HPDE6-E6E7 (cell line): ENCODE measurements at regions not wholly inside any gene's neighbourhood (a gene's known extent, or its start where the extent isn't known, plus 50 kb on each side); places are given as distances from the start of the nearest gene placed in this dataset.
"Not testable (repeated sequence)": the region's sequence is repeated elsewhere in the genome, so short reads cannot be mapped to it uniquely, and the experiment has no call there.

Source experiments
- DNase-seq: peaks from one replicate; pipeline ENCODE4 v3.0.0; 2011; ENCODE audit warnings: missing footprints; ENCODE audit errors: extremely low spot score

DNA sequence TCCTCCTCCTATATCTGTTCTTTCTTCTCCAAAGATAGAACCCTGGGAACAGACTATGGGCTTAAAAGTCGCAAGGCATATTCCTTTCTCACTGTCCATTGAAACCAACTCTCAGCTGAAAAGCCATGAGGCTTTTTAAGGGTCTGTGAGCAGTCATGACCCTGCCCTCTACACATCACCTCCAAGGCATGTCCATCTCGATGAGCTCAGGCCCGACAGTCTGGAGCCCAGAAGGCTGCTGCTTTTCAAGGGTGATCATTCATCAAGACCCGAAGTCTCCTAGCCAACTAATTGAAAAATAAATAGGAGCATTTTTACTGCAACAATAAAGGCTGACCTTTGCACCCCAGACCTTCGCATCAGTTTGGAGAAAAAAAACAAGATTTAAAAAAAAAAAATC lies 378.8 kb upstream of the NRSN1 start:
- DNase-seq, result no peak

DNA sequence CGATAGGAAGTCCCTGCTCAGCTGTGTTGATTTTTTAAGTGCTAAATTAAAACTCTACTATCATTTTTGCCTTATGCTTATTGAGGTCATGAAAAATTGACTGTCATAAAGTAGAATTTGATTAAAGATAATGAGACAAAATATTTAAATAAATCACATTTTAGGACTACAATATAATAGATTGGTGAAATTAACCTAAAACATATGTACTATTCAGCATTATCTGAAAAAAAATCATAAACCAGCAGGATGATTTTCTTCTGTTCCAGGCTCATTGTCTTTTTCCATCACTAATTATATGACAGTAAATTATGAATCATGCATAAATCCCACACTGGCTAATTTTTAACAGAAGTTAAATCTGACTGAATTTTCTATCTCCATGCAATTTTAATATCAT lies 373.6 kb upstream of the NRSN1 start:
- no peak for DNase-seq

DNA sequence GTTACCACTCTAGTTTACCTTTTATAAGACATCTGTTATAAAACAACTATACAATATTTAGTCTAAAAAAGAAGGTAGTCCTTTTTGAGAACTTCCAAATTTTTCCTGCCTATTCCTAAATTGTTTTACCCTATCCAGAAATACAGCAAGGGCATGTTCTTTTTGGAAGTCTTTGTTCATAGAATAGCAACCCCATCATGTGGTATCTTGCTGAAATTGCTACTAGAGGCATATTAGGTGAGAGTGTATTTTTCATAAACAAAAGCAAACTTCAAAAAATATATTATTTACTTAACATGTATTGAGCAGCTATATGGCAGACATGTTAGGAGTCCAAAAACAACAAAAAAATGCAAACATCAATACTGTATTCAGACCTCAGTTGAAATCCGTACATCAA lies 371.8 kb upstream of the NRSN1 start:
- no peak for DNase-seq

DNA sequence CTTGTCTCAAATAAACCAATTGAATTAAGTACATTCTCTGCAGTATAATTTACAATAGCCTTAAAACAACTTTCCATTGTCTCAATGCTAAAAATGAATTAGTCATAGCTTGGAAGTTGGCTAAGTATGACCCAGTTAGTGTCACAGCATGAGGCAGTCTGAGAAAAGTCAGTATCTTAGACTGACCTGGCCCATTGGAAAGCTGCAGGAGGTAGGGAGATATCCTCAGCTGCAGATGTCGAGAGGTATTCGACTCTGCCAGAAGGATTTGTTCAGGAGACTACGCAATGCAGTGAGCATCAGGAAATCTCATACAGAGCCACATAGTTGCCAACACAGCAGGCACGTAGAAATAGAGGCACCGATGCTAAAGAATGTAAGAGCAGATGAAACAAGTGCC lies 350.9 kb upstream of the NRSN1 start:
- no peak for DNase-seq

DNA sequence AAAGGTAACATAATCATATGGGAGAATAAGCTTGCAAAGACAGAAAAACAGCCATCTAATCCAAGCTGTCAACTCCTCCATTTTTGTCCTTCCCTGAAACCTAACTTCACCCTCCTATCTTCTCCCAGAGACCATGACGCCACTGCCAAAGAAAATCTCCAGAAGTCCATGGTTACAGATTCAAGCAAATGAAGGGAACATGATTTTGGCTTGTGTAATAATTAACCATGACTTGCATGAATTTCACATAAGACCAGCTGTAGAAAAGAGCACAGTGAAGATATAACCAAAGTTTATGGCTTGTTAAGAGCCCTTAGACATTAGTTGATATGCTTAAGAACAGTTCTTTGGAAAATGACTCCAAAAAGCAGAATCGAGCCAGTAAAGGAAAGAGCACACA lies 342.1 kb upstream of the NRSN1 start:
- DNase-seq, result no peak

DNA sequence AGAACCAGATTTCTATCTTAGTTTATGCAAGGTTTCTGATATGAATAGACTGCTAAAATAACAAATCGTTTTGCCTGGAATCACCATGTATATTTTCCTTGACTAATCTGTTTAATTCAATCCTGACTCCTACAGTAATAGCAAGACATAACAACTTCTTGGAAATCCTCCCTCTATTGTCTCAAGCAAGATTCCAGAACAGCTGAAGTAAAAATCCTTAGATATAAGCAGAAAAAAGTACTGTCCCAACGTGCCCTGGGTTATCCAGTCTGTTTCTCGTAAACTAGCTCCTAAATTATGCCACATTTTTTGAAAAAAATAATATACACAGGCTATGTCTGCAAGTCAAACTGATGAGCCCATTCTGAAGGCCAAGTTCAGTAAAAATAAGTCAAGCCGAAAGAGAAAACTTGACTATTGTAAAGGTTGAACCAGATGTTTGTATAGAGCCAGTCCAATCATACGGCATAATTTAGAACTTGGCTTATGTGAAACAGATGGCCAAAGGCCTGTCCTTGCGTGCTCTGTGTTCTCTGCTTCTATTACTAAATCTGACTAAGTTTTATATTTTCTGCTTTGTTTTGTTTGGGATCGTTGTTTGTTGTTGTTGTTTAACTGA lies 341.6 kb upstream of the NRSN1 start:
- no peak for DNase-seq

DNA sequence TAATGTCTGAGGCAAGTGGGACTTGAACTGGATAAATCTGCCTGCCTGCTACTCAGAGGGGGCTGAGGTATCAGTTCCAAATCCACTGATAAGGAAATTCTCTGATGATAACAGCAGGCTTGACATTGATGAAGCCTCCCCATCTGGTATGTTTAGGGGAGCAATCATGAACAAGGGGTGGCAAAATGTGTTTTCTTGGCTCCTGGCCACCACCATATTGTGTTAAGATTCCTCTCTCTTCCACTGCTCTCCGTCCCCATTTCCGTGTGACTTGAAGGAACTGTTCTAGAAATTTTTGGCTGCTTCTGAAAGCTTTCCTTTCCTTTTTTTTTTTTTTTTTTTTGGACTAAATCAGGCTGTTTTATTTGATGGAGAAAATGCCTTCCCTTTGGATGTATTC lies 335.3 kb upstream of the NRSN1 start:
- no peak for DNase-seq

DNA sequence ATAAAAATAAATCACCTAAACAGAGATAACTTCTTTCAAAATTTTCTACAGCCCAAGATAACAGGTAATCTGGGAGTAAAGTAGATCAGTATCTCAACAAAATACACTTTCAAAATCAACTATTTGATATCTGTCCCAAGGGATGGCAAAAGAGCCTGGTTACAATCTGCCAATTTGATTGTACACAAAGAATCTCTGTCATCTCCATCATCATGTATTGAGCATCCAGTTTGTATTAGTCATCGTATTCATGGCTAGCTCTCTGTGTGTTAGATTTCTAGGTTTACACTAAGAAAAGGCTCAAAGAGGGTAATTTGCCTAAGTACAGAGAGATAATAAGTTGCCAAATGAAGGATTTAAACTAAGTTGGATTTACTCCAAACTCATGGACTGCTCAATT lies 329.0 kb upstream of the NRSN1 start:
- DNase-seq, result no peak

DNA sequence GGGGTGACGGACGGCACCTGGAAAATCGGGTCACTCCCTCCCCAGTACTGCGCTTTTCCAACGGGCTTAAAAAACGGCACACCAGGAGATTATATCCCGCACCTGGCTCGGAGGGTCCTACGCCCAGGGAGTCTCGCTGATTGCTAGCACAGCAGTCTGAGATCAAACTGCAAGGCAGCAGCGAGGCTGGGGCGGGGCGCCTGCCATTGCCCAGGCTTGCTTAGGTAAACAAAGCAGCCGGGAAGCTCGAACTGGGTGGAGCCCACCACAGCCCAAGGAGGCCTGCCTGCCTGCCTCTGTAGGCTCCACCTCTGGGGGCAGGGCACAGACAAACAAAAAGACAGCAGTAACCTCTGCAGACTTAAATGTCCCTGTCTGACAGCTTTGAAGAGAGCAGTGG lies 321.7 kb upstream of the NRSN1 start:
- DNase-seq, result not testable (repeated sequence)

DNA sequence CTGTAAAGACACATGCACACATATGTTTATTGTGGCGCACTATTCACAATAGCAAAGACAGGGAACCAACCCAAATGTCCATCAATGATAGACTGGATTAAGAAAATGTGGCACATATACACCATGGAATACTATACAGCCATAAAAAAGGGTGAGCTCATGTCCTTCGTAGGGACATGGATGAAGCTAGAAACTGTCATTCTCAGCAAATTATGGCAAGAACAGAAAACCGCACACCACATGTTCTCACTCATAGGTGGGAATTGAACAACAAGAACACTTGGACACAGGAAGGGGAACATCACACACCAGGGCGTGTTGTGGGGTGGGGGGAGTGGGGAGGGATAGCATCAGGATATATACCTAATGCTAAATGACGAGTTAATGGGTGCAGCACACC lies 304.9 kb upstream of the NRSN1 start:
- DNase-seq, result not testable (repeated sequence)

DNA sequence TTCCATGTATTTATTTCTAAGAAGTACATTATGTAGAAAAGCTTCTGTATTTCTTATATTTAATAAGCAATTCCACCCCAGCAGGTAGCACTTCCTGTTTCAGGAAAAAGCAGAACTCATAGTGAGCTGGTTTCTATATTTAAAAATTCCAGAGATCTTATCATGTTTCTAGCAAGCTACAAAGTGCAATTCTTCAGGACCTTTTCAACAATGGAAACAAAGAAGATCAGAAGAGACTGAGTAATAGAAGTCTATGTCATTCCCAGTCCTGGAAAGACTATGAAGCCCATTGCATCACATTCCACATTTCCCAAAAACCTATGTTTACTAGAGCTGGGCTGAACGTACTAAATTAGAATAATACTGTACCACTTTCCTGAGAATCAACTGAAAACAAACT lies 302.6 kb upstream of the NRSN1 start:
- no peak for DNase-seq

DNA sequence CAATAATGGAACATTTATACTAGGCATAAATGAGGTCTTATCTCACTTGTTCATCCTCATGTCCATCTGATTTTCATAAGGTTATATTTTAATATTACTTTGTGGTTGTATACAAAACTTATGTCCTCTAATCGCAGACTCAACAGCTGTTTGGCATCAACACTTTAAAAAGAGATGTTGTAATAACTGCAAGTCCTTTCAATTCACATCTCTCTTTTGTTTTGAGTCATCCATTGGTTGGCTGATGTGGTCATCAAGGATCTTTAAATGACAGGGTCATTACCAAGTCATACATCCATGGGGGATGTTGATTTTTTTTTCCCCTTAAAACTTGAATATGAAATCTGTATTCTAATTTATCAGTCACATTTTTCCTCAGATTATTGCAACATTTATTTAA lies 299.4 kb upstream of the NRSN1 start:
- no peak for DNase-seq

DNA sequence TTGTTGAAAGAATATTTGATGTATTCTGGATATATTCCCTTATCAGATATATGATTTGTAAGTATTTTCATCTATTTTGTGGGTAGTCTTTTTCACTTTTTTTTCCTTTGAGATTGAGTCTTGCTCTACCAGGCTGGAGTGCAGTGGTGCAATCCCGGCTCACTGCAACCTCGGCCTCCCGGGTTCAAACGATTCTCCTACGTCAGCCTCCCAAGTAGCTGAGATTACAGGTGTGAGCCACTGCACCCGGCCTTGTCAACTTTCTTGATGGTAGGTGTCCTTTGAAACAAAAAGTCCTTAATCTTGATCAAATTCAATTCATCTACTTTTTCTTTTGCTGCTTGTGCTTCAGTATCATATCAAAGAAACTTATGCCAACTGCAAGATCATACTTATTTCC lies 297.2 kb upstream of the NRSN1 start:
- DNase-seq, result no peak

DNA sequence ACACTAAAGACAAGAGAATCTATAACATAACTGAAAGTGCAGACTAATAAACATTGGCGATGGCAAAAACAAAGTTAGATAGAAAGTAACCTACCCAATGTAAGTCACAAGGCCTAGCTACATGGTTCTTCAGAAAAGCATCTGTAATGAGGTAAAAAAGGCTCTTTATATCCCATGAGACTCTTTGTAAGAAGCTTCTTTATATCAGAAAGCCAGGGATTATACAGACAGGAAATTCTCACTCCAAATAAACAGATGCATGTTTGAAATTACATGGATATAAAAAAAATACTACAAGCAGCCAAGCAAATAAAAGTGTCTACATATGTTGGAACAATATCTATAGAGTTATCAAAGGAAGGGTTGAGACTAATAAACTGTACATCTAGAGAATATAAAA lies 284.9 kb upstream of the NRSN1 start:
- DNase-seq, result no peak

DNA sequence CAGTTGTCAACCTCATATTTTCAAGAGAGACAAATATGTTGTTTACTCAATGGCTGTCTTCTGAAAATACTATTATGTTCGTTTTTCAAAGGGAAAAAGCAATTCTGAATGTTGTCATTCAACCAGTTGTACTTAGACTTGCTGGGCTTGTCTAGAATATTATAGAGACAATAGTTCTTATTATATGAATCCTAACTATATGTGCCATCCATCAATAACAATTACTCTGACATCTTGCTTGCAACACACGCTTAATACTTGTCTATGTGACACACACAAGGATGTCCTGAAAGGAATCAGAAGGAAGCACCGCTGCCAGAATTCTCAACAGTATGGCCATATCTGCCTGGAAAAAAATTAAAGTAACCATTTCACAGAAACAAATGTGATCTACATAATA lies 283.3 kb upstream of the NRSN1 start:
- DNase-seq, result no peak

DNA sequence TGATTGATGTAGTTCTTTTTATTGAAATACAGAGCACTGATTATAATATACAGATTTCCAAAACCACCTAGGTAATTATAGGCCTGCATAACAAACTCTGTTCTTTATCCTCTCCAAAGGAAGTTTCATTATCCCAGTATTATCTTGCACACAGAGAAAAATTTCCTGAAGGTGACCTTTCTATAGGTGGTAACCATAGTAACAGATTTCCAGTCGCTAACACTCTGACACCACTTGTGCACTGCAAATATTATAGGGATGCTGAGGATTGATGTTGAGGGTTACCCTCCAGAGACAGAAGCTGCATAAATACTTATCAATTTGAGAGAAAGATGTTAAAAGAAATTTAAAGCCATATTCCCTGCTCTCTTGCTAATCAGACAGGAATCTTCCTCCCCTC lies 274.5 kb upstream of the NRSN1 start:
- DNase-seq, result no peak

DNA sequence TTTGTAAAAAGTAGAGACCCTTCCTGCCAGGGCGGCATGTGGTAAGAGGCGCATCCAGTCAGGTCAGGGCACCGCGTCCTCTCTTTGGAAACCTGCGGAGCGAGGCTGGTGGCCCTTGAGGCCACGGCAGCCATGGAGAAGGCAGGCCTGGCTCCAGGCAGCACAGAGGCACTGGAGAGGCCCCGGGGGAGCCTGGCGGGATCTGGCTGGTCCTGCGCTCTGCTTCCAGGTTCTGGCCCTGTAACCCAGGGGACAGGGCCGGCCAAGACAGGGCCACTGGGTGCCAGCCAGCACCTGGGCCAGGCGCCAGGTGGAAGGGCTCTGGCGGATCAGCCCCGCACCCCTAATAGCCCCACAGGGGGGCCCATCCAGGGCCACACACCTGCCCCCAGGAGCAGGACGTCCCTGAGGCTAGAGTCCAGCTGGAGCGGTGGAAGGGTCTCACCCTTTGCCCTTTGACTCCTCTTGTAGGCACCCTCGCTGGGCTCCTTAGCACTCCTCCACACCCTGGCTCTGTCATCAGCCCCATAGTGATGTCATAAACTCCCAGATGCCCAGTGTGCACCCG lies 272.4 kb upstream of the NRSN1 start:
- not testable (repeated sequence) for DNase-seq

DNA sequence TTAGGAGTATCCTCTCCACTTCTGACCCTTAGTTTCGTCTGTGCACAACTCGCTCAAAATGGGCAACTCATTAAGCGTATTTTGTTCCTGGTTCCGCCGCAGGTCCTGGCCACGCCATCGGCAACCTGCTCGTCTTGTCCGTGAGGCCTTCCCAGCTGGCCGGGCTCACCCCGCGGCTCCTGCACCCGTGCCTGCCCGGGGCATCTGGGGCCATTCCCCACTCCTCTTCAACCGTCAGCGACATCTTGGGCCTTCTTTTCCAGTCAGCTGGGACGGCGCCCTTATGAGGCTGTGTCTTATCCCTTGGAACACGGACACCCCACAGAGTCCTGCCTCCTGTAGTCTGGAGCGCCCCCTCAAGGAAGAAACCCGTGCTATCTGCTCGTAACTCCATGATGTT lies 271.9 kb upstream of the NRSN1 start:
- not testable (repeated sequence) for DNase-seq

DNA sequence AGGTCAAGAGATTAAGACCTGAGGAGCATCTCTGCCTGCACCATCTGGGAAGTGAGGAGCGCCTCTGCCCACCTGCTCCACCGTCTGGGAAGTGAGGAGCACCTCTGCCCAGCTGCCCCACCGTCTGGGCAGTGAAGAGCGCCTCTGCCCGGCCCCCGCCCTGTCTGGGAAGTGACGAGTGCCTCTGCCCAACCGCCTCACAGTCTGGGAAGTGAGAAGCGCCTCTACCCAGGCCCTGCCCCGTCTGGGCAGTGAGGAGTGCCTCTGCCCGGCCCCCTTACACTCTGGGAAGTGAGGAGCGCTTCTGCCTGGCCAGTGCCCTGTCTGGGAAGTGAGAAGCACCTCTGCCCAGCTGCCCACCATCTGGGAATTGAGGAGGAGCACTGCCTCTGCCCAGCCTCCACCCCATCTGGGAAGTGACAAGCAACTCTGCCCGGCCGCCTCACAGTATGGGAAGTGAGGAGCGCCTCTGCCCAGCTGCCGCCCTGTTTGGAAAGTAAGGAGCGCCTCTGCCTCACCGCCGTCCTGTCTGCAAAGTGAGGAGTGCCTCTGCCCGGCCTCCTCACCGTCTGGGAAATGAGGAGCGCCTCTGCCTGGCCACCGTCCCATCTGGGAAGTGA lies 270.4 kb upstream of the NRSN1 start:
- no peak for DNase-seq

DNA sequence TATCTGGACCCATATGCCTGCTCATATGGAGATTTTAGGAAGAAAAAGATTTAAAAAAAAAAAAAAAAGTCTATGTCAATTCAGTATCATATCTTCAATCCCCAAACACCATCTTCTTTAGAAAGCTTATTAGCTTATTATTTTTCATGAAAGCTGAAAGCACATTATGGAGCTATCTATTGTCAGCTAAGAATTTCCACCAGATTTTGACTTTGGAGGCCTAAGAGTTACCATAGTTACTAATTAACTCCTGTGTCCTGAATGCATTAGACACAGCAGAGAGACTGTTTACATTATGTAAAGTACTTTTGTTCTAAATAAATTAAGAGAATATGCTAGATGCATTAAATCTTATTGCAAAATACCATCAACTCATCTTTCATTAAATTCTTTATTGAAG lies 255.5 kb upstream of the NRSN1 start:
- no peak for DNase-seq

DNA sequence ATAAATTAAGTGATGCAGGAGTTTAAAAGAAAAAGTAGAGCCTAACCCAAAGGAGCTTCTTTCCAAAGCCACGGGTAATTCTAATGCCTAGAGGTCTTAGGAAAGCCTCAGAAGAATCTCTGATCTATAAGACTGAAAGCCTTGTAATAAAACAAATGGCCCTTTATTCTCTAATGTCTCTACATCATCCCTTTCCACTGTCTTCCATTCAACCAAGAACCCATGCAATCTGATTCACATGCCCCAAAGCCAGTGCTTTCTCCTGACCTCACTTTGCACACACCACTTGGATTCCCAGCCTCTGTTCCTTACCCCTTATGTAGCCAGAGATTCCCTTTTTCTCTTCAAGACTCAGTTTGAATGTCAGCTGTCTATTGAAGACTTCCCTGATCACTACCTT lies 252.9 kb upstream of the NRSN1 start:
- DNase-seq, result no peak

DNA sequence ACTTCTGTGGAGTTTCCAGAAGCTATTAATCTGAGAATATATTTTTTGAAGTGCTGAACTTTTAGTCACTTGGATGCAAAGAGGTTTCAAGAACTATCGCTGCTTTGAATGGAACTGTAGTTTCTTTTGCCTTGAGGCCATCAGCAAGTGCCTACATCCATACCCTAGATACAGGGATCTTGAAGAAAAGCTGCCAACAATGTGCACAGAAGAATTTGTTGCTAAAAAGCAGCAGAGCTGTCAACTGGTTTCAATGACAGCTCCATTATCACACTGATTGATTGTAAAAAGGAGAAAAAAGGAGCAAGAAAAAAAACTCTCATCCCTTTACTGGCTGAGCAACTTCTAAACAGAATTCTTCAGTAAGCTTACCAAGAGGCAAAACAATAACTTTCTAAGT lies 251.0 kb upstream of the NRSN1 start:
- DNase-seq, result no peak

DNA sequence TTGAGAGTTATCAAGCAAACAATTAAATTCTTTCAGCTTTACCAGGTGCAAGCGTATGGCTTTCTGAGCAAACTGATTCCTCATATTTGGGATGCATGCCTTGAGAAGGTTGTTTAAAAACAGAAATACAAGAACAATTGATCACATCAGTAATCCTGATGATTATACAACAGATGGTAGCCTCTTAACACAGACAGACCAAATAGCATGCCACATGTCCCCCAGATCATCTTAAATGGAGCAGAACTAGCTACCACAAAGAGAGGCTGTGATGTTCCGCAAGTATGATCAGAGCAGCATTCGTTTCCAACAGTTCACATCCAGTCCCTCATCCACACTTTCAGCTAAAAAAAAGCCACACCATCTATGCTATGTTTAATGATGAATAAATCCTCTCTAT lies 246.2 kb upstream of the NRSN1 start:
- no peak for DNase-seq
